Panc1 (cell line): ENCODE measurements at regions not wholly inside any gene's neighbourhood (a gene's known extent, or its start where the extent isn't known, plus 50 kb on each side); places are given as distances from the start of the nearest gene placed in this dataset.

ENCODE experiments used
- ATAC-seq: fragments of 200-7000 bp; cut with Tn5 transposase; 2 replicates; pipeline ENCODE4 v1.9.1; 2020; ENCODE audit warnings: mild to moderate bottlenecking, moderate library complexity
- BruUV-seq: library from RNA; stranded (reverse); fragments of 400-500 nt; replicated peaks from 2 replicates; lab custom pipeline; 2021; lab: Mats Ljungman, UMichigan
- CTCF ChIA-PET: fragments of 300-600 bp; sonication (Branson Sonifier 250); formaldehyde crosslinking; loops from one replicate; lab custom pipeline; 2022; ENCODE audit warnings: antibody characterized with exemption; lab: Charles Lee
- POLR2A ChIA-PET: fragments of 300-600 bp; sonication (Branson Sonifier 250); formaldehyde crosslinking; loops from one replicate; lab custom pipeline; 2022; ENCODE audit warnings: antibody characterized with exemption; lab: Charles Lee
- DNase-seq: peaks from one replicate; pipeline ENCODE4 v3.0.0-alpha.2; 2010; ENCODE audit warnings: low read depth, low spot score
- H3K27ac ChIP-seq: 2 replicates; pipeline ENCODE4 v1.5.1; 2011; ENCODE audit warnings: mild to moderate bottlenecking, low read length, inconsistent platforms
- H3K27me3 ChIP-seq: fragments of 200-500 bp; sonication (Bioruptor generic); 2 replicates; pipeline ENCODE4 v1.6.0; 2014; ENCODE audit warnings: low read length, inconsistent platforms; ENCODE audit not compliant: control insufficient read depth, insufficient read depth
- H3K36me3 ChIP-seq: fragments of 200-500 bp; sonication (Bioruptor generic); 2 replicates; pipeline ENCODE4 v1.5.1; 2014; ENCODE audit warnings: inconsistent platforms, mild to moderate bottlenecking, low read length, moderate library complexity; ENCODE audit not compliant: control insufficient read depth, insufficient read depth
- H3K4me1 ChIP-seq: 2 replicates; pipeline ENCODE4 v1.5.1; 2011; ENCODE audit warnings: inconsistent platforms, mild to moderate bottlenecking, low read length, moderate library complexity; ENCODE audit not compliant: control insufficient read depth, insufficient read depth
- H3K4me3 ChIP-seq, 2 experiments: 2 replicates each; pipeline ENCODE4 v1.5.1; 2011 to 2012; ENCODE audit warnings: low read depth in 2 of 2, low read length in 2 of 2, mild to moderate bottlenecking in 2 of 2, inconsistent platforms in 1 of 2, moderate library complexity in 1 of 2
- H3K9me3 ChIP-seq: fragments of 200-500 bp; sonication (Bioruptor generic); 2 replicates; pipeline ENCODE4 v1.5.1; 2014; ENCODE audit warnings: low read depth, mild to moderate bottlenecking, inconsistent platforms, low read length, moderate library complexity; ENCODE audit not compliant: control insufficient read depth, insufficient read depth
- CTCF ChIP-seq: fragments of 450-650 bp; IDR thresholded peaks from 2 replicates; pipeline ENCODE4 v1.5.1; 2017; ENCODE audit warnings: mild to moderate bottlenecking
- POLR2AphosphoS5 ChIP-seq: IDR thresholded peaks from 2 replicates; pipeline ENCODE4 v1.6.1; 2012; ENCODE audit warnings: mild to moderate bottlenecking, low read depth, low read length, moderate library complexity
- SIN3A ChIP-seq: IDR thresholded peaks from 2 replicates; pipeline ENCODE4 v1.6.1; 2012; ENCODE audit warnings: low read depth, mild to moderate bottlenecking, low read length, moderate library complexity, borderline replicate concordance; ENCODE audit not compliant: insufficient read depth
- TCF7L2 ChIP-seq: IDR thresholded peaks from 2 replicates; pipeline ENCODE4 v1.6.1; 2011; ENCODE audit warnings: mild to moderate bottlenecking, low read depth, low read length, inconsistent platforms
- in situ Hi-C: cut with HindIII; loops from 2 replicates; pipeline ENCODE4 v1.10.0; 2016; ENCODE audit warnings: low sequenced_read_pairs, low pct_unique_long_range_greater_than_20kb
- intact Hi-C: fragments of 100-400 bp; cut with micrococcal nuclease; formaldehyde crosslinking; loops from one replicate; pipeline ENCODE4 v1.10.0; 2022; ENCODE audit not compliant: unreplicated experiment
- TF ChIP-seq, protein P1 (sequence below), 2 experiments: IDR thresholded peaks; 2 replicates each; pipeline ENCODE4 v1.6.1; 2011 to 2012; ENCODE audit warnings: low read depth in 2 of 2, control low read depth in 1 of 2, low read length in 1 of 2, mild to moderate bottlenecking in 1 of 2, moderate library complexity in 1 of 2; ENCODE audit not compliant: insufficient read depth in 1 of 2

- in situ Hi-C loops: no loop called here
- no TSS peak for BruUV-seq
- intact Hi-C loops: no loop called here
- Histone ChIP-seq H3K4me1 (no peaks in the 10 kb centered on the region), H3K27me3 (no peaks in the 10 kb centered on the region; the same call in 1 of the 2 replicates), H3K9me3 (no peaks in the 10 kb centered on the region), H3K27ac (no peak overlapping the region), H3K4me3 (no peak overlapping the region), H3K36me3 (no peaks in the 10 kb centered on the region)
- DNase-seq (no peak), ATAC-seq (no peak)
- POLR2A ChIA-PET: interaction anchor here (0.6 kb wide), 1 partner anchor 38 kb away, joined by 3 read pairs; no protein-coding TSS in a partner anchor
- TF ChIP-seq CTCF (no peak), SIN3A (no peak), TCF7L2 (no peak), POLR2AphosphoS5 (no peak)
- TF ChIP-seq, protein P1, sequence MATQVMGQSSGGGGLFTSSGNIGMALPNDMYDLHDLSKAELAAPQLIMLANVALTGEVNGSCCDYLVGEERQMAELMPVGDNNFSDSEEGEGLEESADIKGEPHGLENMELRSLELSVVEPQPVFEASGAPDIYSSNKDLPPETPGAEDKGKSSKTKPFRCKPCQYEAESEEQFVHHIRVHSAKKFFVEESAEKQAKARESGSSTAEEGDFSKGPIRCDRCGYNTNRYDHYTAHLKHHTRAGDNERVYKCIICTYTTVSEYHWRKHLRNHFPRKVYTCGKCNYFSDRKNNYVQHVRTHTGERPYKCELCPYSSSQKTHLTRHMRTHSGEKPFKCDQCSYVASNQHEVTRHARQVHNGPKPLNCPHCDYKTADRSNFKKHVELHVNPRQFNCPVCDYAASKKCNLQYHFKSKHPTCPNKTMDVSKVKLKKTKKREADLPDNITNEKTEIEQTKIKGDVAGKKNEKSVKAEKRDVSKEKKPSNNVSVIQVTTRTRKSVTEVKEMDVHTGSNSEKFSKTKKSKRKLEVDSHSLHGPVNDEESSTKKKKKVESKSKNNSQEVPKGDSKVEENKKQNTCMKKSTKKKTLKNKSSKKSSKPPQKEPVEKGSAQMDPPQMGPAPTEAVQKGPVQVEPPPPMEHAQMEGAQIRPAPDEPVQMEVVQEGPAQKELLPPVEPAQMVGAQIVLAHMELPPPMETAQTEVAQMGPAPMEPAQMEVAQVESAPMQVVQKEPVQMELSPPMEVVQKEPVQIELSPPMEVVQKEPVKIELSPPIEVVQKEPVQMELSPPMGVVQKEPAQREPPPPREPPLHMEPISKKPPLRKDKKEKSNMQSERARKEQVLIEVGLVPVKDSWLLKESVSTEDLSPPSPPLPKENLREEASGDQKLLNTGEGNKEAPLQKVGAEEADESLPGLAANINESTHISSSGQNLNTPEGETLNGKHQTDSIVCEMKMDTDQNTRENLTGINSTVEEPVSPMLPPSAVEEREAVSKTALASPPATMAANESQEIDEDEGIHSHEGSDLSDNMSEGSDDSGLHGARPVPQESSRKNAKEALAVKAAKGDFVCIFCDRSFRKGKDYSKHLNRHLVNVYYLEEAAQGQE (IDR thresholded peaks at IDR 0.05; ENCODE audit: insufficient read depth in 1 of 2, low read depth in 2 of 2, low read length in 1 of 2): no peak
- CTCF ChIA-PET: no interaction called here
These were observed 411.5 kb upstream of the SMIM21 start for GRCh38 chr18:75839041-75839440.

DNA sequence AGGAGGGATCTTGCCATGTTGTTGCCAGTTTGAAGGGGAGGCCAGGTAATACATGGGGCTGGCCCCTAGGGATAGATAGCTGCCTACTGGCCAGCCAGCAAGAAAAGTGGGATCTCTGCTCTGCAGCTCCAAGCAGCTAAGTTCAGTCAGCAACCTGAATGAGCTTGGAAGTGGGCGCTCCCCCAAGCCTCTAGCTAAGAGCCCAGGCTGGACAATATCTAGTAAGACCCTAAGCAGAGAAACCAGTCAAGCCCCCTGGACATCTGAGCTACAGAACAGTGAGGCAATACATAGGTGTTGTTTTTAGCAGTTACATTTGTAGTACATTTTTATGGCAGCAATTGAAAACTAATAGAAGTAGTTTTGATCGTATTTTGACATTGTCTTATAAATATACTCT lies 409.8 kb upstream of the SMIM21 start:
- in situ Hi-C loops (no loop called here), intact Hi-C loops (no loop called here)
- no peak overlapping the region for H3K4me3 ChIP-seq
- H3K27me3 ChIP-seq: no peaks in the 10 kb centered on the region; the same call in 1 of the 2 replicates
- H3K9me3 ChIP-seq: no peaks in the 10 kb centered on the region
- H3K27ac ChIP-seq: no peak overlapping the region
- BruUV-seq: no TSS peak
- POLR2A ChIA-PET: no interaction called here
- no peak for DNase-seq
- CTCF ChIA-PET: no interaction called here
- no peaks in the 10 kb centered on the region for H3K36me3 ChIP-seq
- no peak for ATAC-seq
- TF ChIP-seq TCF7L2 (no peak), CTCF (no peak), SIN3A (no peak), POLR2AphosphoS5 (no peak)
- TF ChIP-seq, protein P1 (IDR thresholded peaks at IDR 0.05; ENCODE audit: insufficient read depth in 1 of 2, low read depth in 2 of 2, low read length in 1 of 2): no peak
- no peaks in the 10 kb centered on the region for H3K4me1 ChIP-seq
